ENCODE measurements at regions not wholly inside any gene's neighbourhood (a gene's known extent, or its start where the extent isn't known, plus 50 kb on each side); places are given as distances from the start of the nearest gene placed in this dataset.

GRCh38 chr14:85180876-85181275 is 349.1 kb upstream of the FLRT2 start:
- Histone ChIP-seq H3K27ac (ENCODE audit: low read depth in 1 of 2, low read length in 2 of 2) (no peak overlapping the region), H2AFZ (ENCODE audit: insufficient read depth, low read depth, low read length, poor library complexity, severe bottlenecking) (no peak overlapping the region), H3K79me2 (ENCODE audit: insufficient read depth, low read length) (no peaks in the 10 kb centered on the region), H3K4me3 (replicated peaks in 1 of 3; ENCODE audit: low read depth in 2 of 3, low read length in 3 of 3) (no peak overlapping the region), H3K36me3 (replicated peaks in 1 of 2; ENCODE audit: control insufficient read depth in 1 of 2, insufficient read depth in 2 of 2, low read length in 2 of 2) (no peaks in the 10 kb centered on the region), H3K9me3 (replicated peaks in 1 of 2; ENCODE audit: control insufficient read depth in 1 of 2, insufficient read depth in 1 of 2, low read length in 2 of 2) (peaks cover 5 to 9% of the 10 kb centered on the region in 2 donors), H3K9ac (ENCODE audit: insufficient read depth, low read length, poor library complexity, severe bottlenecking) (no peak overlapping the region), H3K4me1 (ENCODE audit: control insufficient read depth in 1 of 2, insufficient read depth in 2 of 2, low read length in 2 of 2) (no peaks in the 10 kb centered on the region), H3K4me2 (replicated peaks; ENCODE audit: extremely low read depth, low read length, poor library complexity, severe bottlenecking) (no peak overlapping the region), H3K27me3 (ENCODE audit: control insufficient read depth in 2 of 2, insufficient read depth in 2 of 2, low read length in 2 of 2) (no peaks in the 10 kb centered on the region), H4K20me1 (ENCODE audit: insufficient read depth, low read length) (no peaks in the 10 kb centered on the region)
- no peak for TF ChIP-seq CTCF (IDR thresholded peaks at IDR 0.05)
- DNase-seq, result no peak
- Mint-ChIP-seq H3K9me3 (peaks cover 0 to 12% (median 4%) of the 10 kb centered on the region in 7 donors), H3K27ac (no peak overlapping the region), H3K4me1 (no peaks in the 10 kb centered on the region), H3K4me3 (no peak overlapping the region), H3K36me3 (no peaks in the 10 kb centered on the region), H3K27me3 (ENCODE audit: low read depth in 3 of 3) (peaks cover 0 to 2% (median 0%) of the 10 kb centered on the region in 3 donors)
- intact Hi-C loops (cut with micrococcal nuclease), result no loop called here
- WGBS (ENCODE audit: insufficient coverage), result 100% methylated on average over 1 of the region's 1 CpG

GRCh38 chr14:85182282-85182681 is 347.7 kb upstream of the FLRT2 start:
- H3K9me3 Mint-ChIP-seq, result peaks cover 0 to 12% (median 4%) of the 10 kb centered on the region in 7 donors
- WGBS (ENCODE audit: insufficient coverage), result 97% methylated on average over 3 of the region's 4 CpGs

More at GRCh38 chr14:85182282-85182681, 347.7 kb upstream of the FLRT2 start:
- H4K20me1 ChIP-seq (ENCODE audit: insufficient read depth, low read length), result no peaks in the 10 kb centered on the region
- Mint-ChIP-seq H3K4me3 (no peak overlapping the region), H3K36me3 (no peaks in the 10 kb centered on the region), H3K4me1 (no peaks in the 10 kb centered on the region), H3K27me3 (ENCODE audit: low read depth in 3 of 3) (peaks cover 0 to 2% (median 0%) of the 10 kb centered on the region in 3 donors), H3K27ac (no peak overlapping the region)
- H3K4me2 ChIP-seq (replicated peaks; ENCODE audit: extremely low read depth, low read length, poor library complexity, severe bottlenecking), result no peak overlapping the region
- no peak overlapping the region for H2AFZ ChIP-seq (ENCODE audit: insufficient read depth, low read depth, low read length, poor library complexity, severe bottlenecking)
- no peak overlapping the region for H3K27ac ChIP-seq (ENCODE audit: low read depth in 1 of 2, low read length in 2 of 2)
- intact Hi-C loops (cut with micrococcal nuclease), result no loop called here
- H3K4me1 ChIP-seq (ENCODE audit: control insufficient read depth in 1 of 2, insufficient read depth in 2 of 2, low read length in 2 of 2), result no peaks in the 10 kb centered on the region
- H3K36me3 ChIP-seq (replicated peaks in 1 of 2; ENCODE audit: control insufficient read depth in 1 of 2, insufficient read depth in 2 of 2, low read length in 2 of 2), result no peaks in the 10 kb centered on the region
- H3K4me3 ChIP-seq (replicated peaks in 1 of 3; ENCODE audit: low read depth in 2 of 3, low read length in 3 of 3), result no peak overlapping the region
- H3K79me2 ChIP-seq (ENCODE audit: insufficient read depth, low read length), result no peaks in the 10 kb centered on the region
- H3K9ac ChIP-seq (ENCODE audit: insufficient read depth, low read length, poor library complexity, severe bottlenecking), result no peak overlapping the region
- H3K27me3 ChIP-seq (ENCODE audit: control insufficient read depth in 2 of 2, insufficient read depth in 2 of 2, low read length in 2 of 2), result no peaks in the 10 kb centered on the region
- no peak for DNase-seq
- peaks cover 5 to 9% of the 10 kb centered on the region in 2 donors for H3K9me3 ChIP-seq (replicated peaks in 1 of 2; ENCODE audit: control insufficient read depth in 1 of 2, insufficient read depth in 1 of 2, low read length in 2 of 2)
- TF ChIP-seq CTCF (IDR thresholded peaks at IDR 0.05), result no peak

All from CD14-positive monocyte (primary cell).